A549 (cell line): ENCODE measurements at regions not wholly inside any gene's neighbourhood (a gene's known extent, or its start where the extent isn't known, plus 50 kb on each side); places are given as distances from the start of the nearest gene placed in this dataset.

Experiments used
- ATAC-seq, 2 experiments: fragments of 200-7000 bp in 1 of 2; fragments of >200 bp in 1 of 2; cut with Nextera tagmentation in 1 of 2; cut with Tn5 transposase in 1 of 2; 3 replicates each; pipeline versions ENCODE4 v1.8.0 to v1.9.1; 2018 to 2020; ENCODE audit warnings: mild to moderate bottlenecking in 1 of 2, moderate library complexity in 1 of 2
- CTCF ChIA-PET: fragments of 300-600 bp; sonication (Branson Sonifier 250); formaldehyde crosslinking; extraction: SDS; loops from one replicate; lab custom pipeline; 2021; ENCODE audit warnings: antibody characterized with exemption, inconsistent platforms; lab: Yijun Ruan, JAX
- POLR2A ChIA-PET: fragments of 350-600 bp; formaldehyde crosslinking; extraction: SDS; loops from one replicate; lab custom pipeline; 2021; ENCODE audit warnings: antibody characterized with exemption, inconsistent platforms; lab: Yijun Ruan, JAX
- DNase-seq, 2 experiments: peaks; one replicate each; pipeline versions ENCODE4 v3.0.0 to v3.0.0-alpha.2; 2011 to 2016; ENCODE audit warnings: low read depth in 1 of 2, low spot score in 1 of 2
- FAIRE-seq: peaks from 2 replicates; lab custom pipeline; 2011; peaks lifted over from hg19 to GRCh38; lab: Jason Lieb, UNC
- H3K27ac ChIP-seq, 2 experiments: fragments of >200 bp; sonication (Bioruptor Twin); formaldehyde crosslinking; 3 replicates each; pipeline ENCODE4 v1.5.1; 2016 to 2017
- H3K4me1 ChIP-seq: fragments of >200 bp; sonication (Bioruptor Twin); formaldehyde crosslinking; 3 replicates; pipeline ENCODE4 v1.6.1; 2016
- H3K4me2 ChIP-seq: fragments of >200 bp; sonication (Bioruptor Twin); formaldehyde crosslinking; 3 replicates; pipeline ENCODE4 v1.6.1; 2016
- H3K4me3 ChIP-seq: fragments of >200 bp; sonication (Bioruptor Twin); formaldehyde crosslinking; 3 replicates; pipeline ENCODE4 v1.5.1; 2016
- H3K9me3 ChIP-seq: fragments of >200 bp; sonication (Bioruptor Twin); formaldehyde crosslinking; 3 replicates; pipeline ENCODE4 v1.6.1; 2016
- BHLHE40 ChIP-seq: IDR thresholded peaks from 2 replicates; pipeline ENCODE4 v1.6.1; 2012; ENCODE audit warnings: low read depth, low read length, inconsistent platforms
- CBX8 ChIP-seq: fragments of 200-600 bp; sonication (generic); IDR thresholded peaks from 2 replicates; pipeline ENCODE4 v1.6.1; 2016
- CHD2 ChIP-seq: fragments of 150-350 bp; IDR thresholded peaks from 2 replicates; pipeline ENCODE4 v1.6.1; 2014; ENCODE audit warnings: low read length; ENCODE audit not compliant: partially characterized antibody
- EHF ChIP-seq: fragments of 250-450 bp; sonication (Bioruptor Pico); IDR thresholded peaks from 2 replicates; pipeline ENCODE4 v1.5.0; 2020; ENCODE audit warnings: mild to moderate bottlenecking
- EP300 ChIP-seq, 2 experiments: fragments of >200 bp; sonication (Bioruptor Twin); formaldehyde crosslinking; IDR thresholded peaks; 2 replicates in 1 of 2; 3 replicates in 1 of 2; pipeline ENCODE4 v1.6.1; 2016 to 2017
- ESRRA ChIP-seq: fragments of 150-350 bp; IDR thresholded peaks from 2 replicates; pipeline ENCODE4 v1.6.1; 2014; ENCODE audit warnings: mild to moderate bottlenecking, low read length, borderline replicate concordance
- FOSL2 ChIP-seq, 2 experiments: fragments of 450-650 bp in 1 of 2; fragments of >200 bp in 1 of 2; sonication (Bioruptor Twin) in 1 of 2; formaldehyde crosslinking; IDR thresholded peaks; 2 replicates each; pipeline versions ENCODE4 v1.5.0 to v1.6.1; 2016 to 2020; ENCODE audit warnings: mild to moderate bottlenecking in 1 of 2, moderate library complexity in 1 of 2
- GATA3 ChIP-seq: IDR thresholded peaks from 2 replicates; pipeline ENCODE4 v1.6.1; 2012; ENCODE audit warnings: borderline replicate concordance
- HEYL ChIP-seq: fragments of 250-450 bp; sonication (Bioruptor Pico); IDR thresholded peaks from 2 replicates; pipeline ENCODE4 v1.8.0; 2021; ENCODE audit warnings: mild to moderate bottlenecking, moderate library complexity
- HOXA7 ChIP-seq: fragments of 250-450 bp; sonication (Bioruptor Pico); IDR thresholded peaks from 2 replicates; pipeline ENCODE4 v1.5.0; 2020; ENCODE audit warnings: mild to moderate bottlenecking, moderate library complexity
- HOXB5 ChIP-seq: fragments of 250-450 bp; sonication (Bioruptor Pico); IDR thresholded peaks from 2 replicates; pipeline ENCODE4 v1.5.0; 2020; ENCODE audit warnings: mild to moderate bottlenecking, moderate library complexity
- KDM1A ChIP-seq: fragments of 200-600 bp; sonication (generic); IDR thresholded peaks from 2 replicates; pipeline ENCODE4 v1.6.1; 2016; ENCODE audit warnings: low read depth, mild to moderate bottlenecking
- KDM5A ChIP-seq: fragments of 200-600 bp; sonication (generic); IDR thresholded peaks from 2 replicates; pipeline ENCODE4 v1.6.1; 2016; ENCODE audit warnings: antibody characterized with exemption, mild to moderate bottlenecking
- MAX ChIP-seq: IDR thresholded peaks from 2 replicates; pipeline ENCODE4 v1.6.1; 2012
- MYC ChIP-seq: IDR thresholded peaks from 2 replicates; pipeline ENCODE4 v1.6.1; 2012; ENCODE audit warnings: mild to moderate bottlenecking, inconsistent platforms, low read length, improper control_type of control experiment, borderline replicate concordance
- PBX3 ChIP-seq: IDR thresholded peaks from 2 replicates; pipeline ENCODE4 v1.6.1; 2012
- POLR2A ChIP-seq: IDR thresholded peaks from 2 replicates; pipeline ENCODE4 v1.6.1; 2012; ENCODE audit warnings: mild to moderate bottlenecking, low read length
- RAD21 ChIP-seq, 2 experiments: fragments of >200 bp in 1 of 2; sonication (Bioruptor Twin) in 1 of 2; formaldehyde crosslinking in 1 of 2; IDR thresholded peaks in 1 of 2; conservative IDR thresholded peaks in 1 of 2; 2 replicates in 1 of 2; 3 replicates in 1 of 2; pipeline ENCODE4 v1.6.1; 2012 to 2018; ENCODE audit warnings: inconsistent platforms in 1 of 2
- RARB ChIP-seq: fragments of 250-450 bp; sonication (Bioruptor Pico); IDR thresholded peaks from 2 replicates; pipeline ENCODE4 v1.8.0; 2021; ENCODE audit warnings: mild to moderate bottlenecking, moderate library complexity
- REST ChIP-seq: fragments of 200-600 bp; sonication (generic); IDR thresholded peaks from 2 replicates; pipeline ENCODE4 v1.6.1; 2016; ENCODE audit warnings: antibody characterized with exemption, mild to moderate bottlenecking, moderate library complexity
- SREBF2 ChIP-seq: fragments of 450-650 bp; IDR thresholded peaks from 2 replicates; pipeline ENCODE4 v1.6.1; 2014; ENCODE audit warnings: mild to moderate bottlenecking, moderate library complexity
- TP53 ChIP-seq: fragments of 250-450 bp; sonication (Bioruptor Pico); IDR thresholded peaks from 2 replicates; pipeline ENCODE4 v1.5.0; 2021; ENCODE audit warnings: mild to moderate bottlenecking, moderate library complexity
- ZFP36 ChIP-seq: fragments of 450-650 bp; IDR thresholded peaks from 2 replicates; pipeline ENCODE4 v1.6.1; 2014; ENCODE audit warnings: borderline replicate concordance; ENCODE audit not compliant: partially characterized antibody
- ZSCAN20 ChIP-seq: fragments of 250-450 bp; sonication (Bioruptor Pico); IDR thresholded peaks from 2 replicates; pipeline ENCODE4 v1.8.0; 2022; ENCODE audit warnings: mild to moderate bottlenecking, moderate library complexity
- WGBS: methylation state at CpG from one replicate; pipeline ENCODE4 v1.1.6; 2017; ENCODE audit errors: missing lambda C conversion rate; 5-methylcytosine and 5-hydroxymethylcytosine counted together
- TF ChIP-seq, protein P1 (sequence below): fragments of 250-450 bp; sonication (Bioruptor Pico); IDR thresholded peaks from 2 replicates; pipeline ENCODE4 v1.5.0; 2020; ENCODE audit warnings: low read depth, mild to moderate bottlenecking, moderate library complexity
- TF ChIP-seq, protein P2 (sequence below): fragments of >200 bp; sonication (Bioruptor Twin); formaldehyde crosslinking; IDR thresholded peaks from 3 replicates; pipeline ENCODE4 v1.6.1; 2016
- TF ChIP-seq, protein P3 (sequence below): fragments of 250-450 bp; sonication (Bioruptor Pico); IDR thresholded peaks from 2 replicates; pipeline ENCODE4 v1.5.0; 2021; ENCODE audit warnings: mild to moderate bottlenecking, moderate library complexity, borderline replicate concordance

DNA sequence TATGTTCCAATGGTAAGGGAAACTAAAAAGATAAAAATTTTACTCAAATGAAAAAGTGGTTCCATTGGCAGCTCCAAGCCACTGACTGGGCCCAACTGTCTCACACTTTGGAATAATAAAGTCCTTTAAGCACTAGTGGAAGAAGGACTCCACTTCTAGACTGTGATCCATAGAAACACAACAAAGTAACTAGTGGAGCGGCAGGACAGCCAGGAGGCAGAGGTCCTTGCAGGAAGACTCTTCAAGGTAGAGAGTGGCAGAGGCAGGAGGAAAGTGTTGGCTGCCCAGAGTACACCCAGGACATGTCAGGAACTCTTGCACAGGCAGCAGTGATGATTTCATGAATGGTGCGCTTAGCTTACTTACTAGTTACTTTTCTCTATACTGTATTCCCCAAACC is 65.0 kb upstream of the CCN6 start:
- Histone ChIP-seq H3K27ac (no peak overlapping the region), H3K4me2 (no peak overlapping the region), H3K4me3 (no peak overlapping the region), H3K9me3 (no peaks in the 10 kb centered on the region), H3K4me1 (no peaks in the 10 kb centered on the region)
- FAIRE-seq = no peak
- ATAC-seq = no peak
- DNase-seq = no peak
- POLR2A ChIA-PET = no interaction called here
- TF ChIP-seq BHLHE40 = no peak
- TF ChIP-seq ESRRA = no peak
- no peak for TF ChIP-seq POLR2A
- TF ChIP-seq, protein P1, sequence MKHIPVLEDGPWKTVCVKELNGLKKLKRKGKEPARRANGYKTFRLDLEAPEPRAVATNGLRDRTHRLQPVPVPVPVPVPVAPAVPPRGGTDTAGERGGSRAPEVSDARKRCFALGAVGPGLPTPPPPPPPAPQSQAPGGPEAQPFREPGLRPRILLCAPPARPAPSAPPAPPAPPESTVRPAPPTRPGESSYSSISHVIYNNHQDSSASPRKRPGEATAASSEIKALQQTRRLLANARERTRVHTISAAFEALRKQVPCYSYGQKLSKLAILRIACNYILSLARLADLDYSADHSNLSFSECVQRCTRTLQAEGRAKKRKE (CRISPR knock-in tag) = no peak
- no peak for TF ChIP-seq KDM5A
- TF ChIP-seq CHD2 = no peak
- CTCF ChIA-PET = no interaction called here
- WGBS = 96% methylated on average over 2 of the region's 2 CpGs

DNA sequence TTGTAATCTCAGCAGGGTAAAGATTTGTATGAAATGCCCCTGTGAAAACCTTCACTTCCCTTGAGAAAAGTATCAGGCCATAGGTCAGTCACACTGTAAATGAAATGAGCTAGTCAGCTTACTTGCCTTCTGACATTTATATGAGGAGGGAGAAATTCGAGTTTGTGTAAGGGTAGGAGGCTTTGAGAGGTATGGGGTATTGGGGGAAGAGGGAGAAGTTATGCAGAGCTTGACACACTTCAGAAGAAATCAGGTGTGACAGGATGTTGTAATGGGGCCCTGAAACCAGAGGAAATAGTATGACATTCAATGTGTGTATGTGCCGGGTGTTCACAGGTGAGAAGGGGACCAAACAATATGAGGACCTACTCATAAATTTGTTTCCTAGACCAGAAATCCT is 64.2 kb upstream of the CCN6 start:
- Histone ChIP-seq H3K4me3 (no peak overlapping the region), H3K27ac (no peak overlapping the region), H3K9me3 (no peaks in the 10 kb centered on the region), H3K4me1 (no peaks in the 10 kb centered on the region), H3K4me2 (no peak overlapping the region)
- ChIA-PET POLR2A (no interaction called here), CTCF (no interaction called here)
- ATAC-seq (no peak), FAIRE-seq (no peak), DNase-seq (no peak)
- WGBS = 39% methylated on average over 2 of the region's 2 CpGs
- no peak for TF ChIP-seq EHF (CRISPR knock-in tag)
- TF ChIP-seq HEYL = no peak
- TF ChIP-seq RARB = no peak
- no peak for TF ChIP-seq CBX8
- no peak for TF ChIP-seq HOXB5
- no peak for TF ChIP-seq ZFP36
- TF ChIP-seq PBX3 = no peak
- TF ChIP-seq HOXA7 (CRISPR knock-in tag) = no peak

DNA sequence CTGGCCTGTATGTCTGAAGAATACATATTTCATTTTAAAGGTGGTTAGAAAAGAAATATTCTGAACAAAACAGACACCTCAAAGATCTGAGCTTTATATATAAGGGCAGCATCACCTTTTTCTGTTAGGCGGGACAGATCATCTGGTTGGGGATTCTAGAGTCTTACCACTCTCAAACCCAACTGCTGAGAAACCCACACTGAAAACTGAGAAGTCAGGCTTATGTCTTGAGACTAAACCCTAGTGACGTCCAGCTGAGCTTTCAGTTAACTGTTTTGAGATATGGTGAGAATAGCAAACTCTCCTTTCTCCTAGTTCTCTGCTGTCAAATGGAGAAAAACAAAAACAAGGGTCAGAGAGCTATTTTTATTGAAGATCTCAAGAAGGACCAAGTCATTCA is 63.7 kb upstream of the CCN6 start:
- Histone ChIP-seq H3K4me3 (no peak overlapping the region), H3K27ac (no peak overlapping the region), H3K9me3 (no peaks in the 10 kb centered on the region), H3K4me1 (no peaks in the 10 kb centered on the region), H3K4me2 (no peak overlapping the region)
- ChIA-PET POLR2A (no interaction called here), CTCF (no interaction called here)
- FAIRE-seq = no peak
- TF ChIP-seq KDM5A (no peak), RAD21 (conservative IDR thresholded peaks at IDR 0.05 in 1 of 2, IDR thresholded peaks at IDR 0.05 in 1 of 2) (no peak), KDM1A (no peak), MYC (no peak), REST (no peak), RARB (no peak), FOSL2 (IDR thresholded peaks at IDR 0.05) (no peak), FOSL2 (CRISPR knock-in tag; IDR thresholded peaks at IDR 0.05) (no peak), CBX8 (no peak), MAX (no peak), ZSCAN20 (CRISPR knock-in tag) (no peak), EP300 (IDR thresholded peaks at IDR 0.05) (no peak), GATA3 (no peak), TP53 (CRISPR knock-in tag) (no peak), SREBF2 (no peak)
- TF ChIP-seq, protein P2, sequence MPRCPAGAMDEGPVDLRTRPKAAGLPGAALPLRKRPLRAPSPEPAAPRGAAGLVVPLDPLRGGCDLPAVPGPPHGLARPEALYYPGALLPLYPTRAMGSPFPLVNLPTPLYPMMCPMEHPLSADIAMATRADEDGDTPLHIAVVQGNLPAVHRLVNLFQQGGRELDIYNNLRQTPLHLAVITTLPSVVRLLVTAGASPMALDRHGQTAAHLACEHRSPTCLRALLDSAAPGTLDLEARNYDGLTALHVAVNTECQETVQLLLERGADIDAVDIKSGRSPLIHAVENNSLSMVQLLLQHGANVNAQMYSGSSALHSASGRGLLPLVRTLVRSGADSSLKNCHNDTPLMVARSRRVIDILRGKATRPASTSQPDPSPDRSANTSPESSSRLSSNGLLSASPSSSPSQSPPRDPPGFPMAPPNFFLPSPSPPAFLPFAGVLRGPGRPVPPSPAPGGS = no peak
- TF ChIP-seq, protein P3, sequence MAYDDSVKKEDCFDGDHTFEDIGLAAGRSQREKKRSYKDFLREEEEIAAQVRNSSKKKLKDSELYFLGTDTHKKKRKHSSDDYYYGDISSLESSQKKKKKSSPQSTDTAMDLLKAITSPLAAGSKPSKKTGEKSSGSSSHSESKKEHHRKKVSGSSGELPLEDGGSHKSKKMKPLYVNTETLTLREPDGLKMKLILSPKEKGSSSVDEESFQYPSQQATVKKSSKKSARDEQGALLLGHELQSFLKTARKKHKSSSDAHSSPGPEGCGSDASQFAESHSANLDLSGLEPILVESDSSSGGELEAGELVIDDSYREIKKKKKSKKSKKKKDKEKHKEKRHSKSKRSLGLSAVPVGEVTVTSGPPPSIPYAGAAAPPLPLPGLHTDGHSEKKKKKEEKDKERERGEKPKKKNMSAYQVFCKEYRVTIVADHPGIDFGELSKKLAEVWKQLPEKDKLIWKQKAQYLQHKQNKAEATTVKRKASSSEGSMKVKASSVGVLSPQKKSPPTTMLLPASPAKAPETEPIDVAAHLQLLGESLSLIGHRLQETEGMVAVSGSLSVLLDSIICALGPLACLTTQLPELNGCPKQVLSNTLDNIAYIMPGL (CRISPR knock-in tag) = no peak
- no peak for ATAC-seq
- 27% methylated on average over 2 of the region's 2 CpGs for WGBS
- no peak for DNase-seq
